Hepatic stellate cell (primary cell): ENCODE measurements at regions not wholly inside any gene's neighbourhood (a gene's known extent, or its start where the extent isn't known, plus 50 kb on each side); places are given as distances from the start of the nearest gene placed in this dataset.
"Not testable (repeated sequence)": the region's sequence is repeated elsewhere in the genome, so short reads cannot be mapped to it uniquely, and the experiment has no call there.

ENCODE experiments used
- DNase-seq: peaks from one replicate; pipeline ENCODE4 v3.0.0; 2011; ENCODE audit warnings: low spot score

GRCh38 chr6:92270365-92270764, 1149.0 kb downstream of the EPHA7 start:
- DNase-seq: no peak

GRCh38 chr6:92267335-92267734, 1152.0 kb downstream of the EPHA7 start:
- no peak for DNase-seq

- DNase-seq: no peak
Observed at GRCh38 chr6:92263864-92264263, 1155.5 kb downstream of the EPHA7 start.

GRCh38 chr6:92259171-92259570, 1160.2 kb downstream of the EPHA7 start:
- DNase-seq: no peak

GRCh38 chr6:92243315-92243714, 1176.0 kb downstream of the EPHA7 start:
- no peak for DNase-seq

GRCh38 chr6:92231171-92231701, 1188.1 kb downstream of the EPHA7 start:
- no peak for DNase-seq

- not testable (repeated sequence) for DNase-seq
Observed at GRCh38 chr6:92219987-92220386, 1199.4 kb downstream of the EPHA7 start.

- DNase-seq: no peak
Observed at GRCh38 chr6:92216717-92217116, 1202.6 kb downstream of the EPHA7 start.

GRCh38 chr6:92201618-92202017, 1217.7 kb downstream of the EPHA7 start:
- no peak for DNase-seq

GRCh38 chr6:92196325-92196724, 1223.0 kb downstream of the EPHA7 start:
- DNase-seq: no peak

GRCh38 chr6:92195796-92196195, 1223.6 kb downstream of the EPHA7 start:
- no peak for DNase-seq

- DNase-seq: no peak
Observed at GRCh38 chr6:92188016-92188415, 1231.3 kb downstream of the EPHA7 start.

GRCh38 chr6:92184933-92185332, 1234.4 kb downstream of the EPHA7 start:
- DNase-seq: no peak

- no peak for DNase-seq
Observed at GRCh38 chr6:92181347-92181746, 1238.0 kb downstream of the EPHA7 start.

GRCh38 chr6:92180090-92180489, 1239.3 kb downstream of the EPHA7 start:
- no peak for DNase-seq

GRCh38 chr6:92176666-92177065, 1242.7 kb downstream of the EPHA7 start:
- DNase-seq: no peak

- DNase-seq: no peak
Observed at GRCh38 chr6:92174398-92175073, 1244.8 kb downstream of the EPHA7 start.

GRCh38 chr6:92169506-92169905, 1249.9 kb downstream of the EPHA7 start:
- no peak for DNase-seq

GRCh38 chr6:92166666-92167065, 1252.7 kb downstream of the EPHA7 start:
- DNase-seq: no peak

GRCh38 chr6:92161953-92162352, 1257.4 kb downstream of the EPHA7 start:
- DNase-seq: no peak

GRCh38 chr6:92160226-92160625, 1259.1 kb downstream of the EPHA7 start:
- no peak for DNase-seq

GRCh38 chr6:92159046-92159445, 1260.3 kb downstream of the EPHA7 start:
- DNase-seq: no peak

GRCh38 chr6:92150553-92150952, 1268.8 kb downstream of the EPHA7 start:
- DNase-seq: no peak

GRCh38 chr6:92147246-92147645, 1272.1 kb downstream of the EPHA7 start:
- no peak for DNase-seq
